K562 (cell line): ENCODE measurements at regions not wholly inside any gene's neighbourhood (a gene's known extent, or its start where the extent isn't known, plus 50 kb on each side); places are given as distances from the start of the nearest gene placed in this dataset.

Experiments
- E2F8 ChIP-seq: fragments of 450-650 bp; IDR thresholded peaks from 2 replicates; pipeline ENCODE4 v1.7.1; 2018; ENCODE audit warnings: mild to moderate bottlenecking, low read depth; ENCODE audit not compliant: partially characterized antibody
- ELF4 ChIP-seq: fragments of 450-650 bp; formaldehyde crosslinking; IDR thresholded peaks from 2 replicates; pipeline ENCODE4 v1.4.0; 2022; ENCODE audit warnings: missing genetic modification characterization
- MLLT1 ChIP-seq, 2 experiments: fragments of 450-650 bp; IDR thresholded peaks; 2 replicates each; pipeline ENCODE4 v1.6.1; 2016
- ZNF146 ChIP-seq: IDR thresholded peaks from one replicate; pipeline ENCODE4 v1.6.1; 2018; ENCODE audit warnings: missing compliant biosample characterization; ENCODE audit not compliant: unreplicated experiment
- ZNF764 ChIP-seq: fragments of 250-450 bp; sonication (Bioruptor Pico); IDR thresholded peaks from 2 replicates; pipeline ENCODE4 v1.4.0; 2020; ENCODE audit warnings: low read depth, mild to moderate bottlenecking, moderate library complexity

GRCh38 chr1:224045556-224045955 lies 68.4 kb upstream of the FBXO28 start:
- TF ChIP-seq E2F8 (no peak), ZNF764 (no peak), ELF4 (CRISPR knock-in tag) (no peak), MLLT1 (IDR thresholded peaks at IDR 0.05) (no peak), ZNF146 (CRISPR knock-in tag) (no peak)
